ENCODE measurements at regions not wholly inside any gene's neighbourhood (a gene's known extent, or its start where the extent isn't known, plus 50 kb on each side); places are given as distances from the start of the nearest gene placed in this dataset.

DNA sequence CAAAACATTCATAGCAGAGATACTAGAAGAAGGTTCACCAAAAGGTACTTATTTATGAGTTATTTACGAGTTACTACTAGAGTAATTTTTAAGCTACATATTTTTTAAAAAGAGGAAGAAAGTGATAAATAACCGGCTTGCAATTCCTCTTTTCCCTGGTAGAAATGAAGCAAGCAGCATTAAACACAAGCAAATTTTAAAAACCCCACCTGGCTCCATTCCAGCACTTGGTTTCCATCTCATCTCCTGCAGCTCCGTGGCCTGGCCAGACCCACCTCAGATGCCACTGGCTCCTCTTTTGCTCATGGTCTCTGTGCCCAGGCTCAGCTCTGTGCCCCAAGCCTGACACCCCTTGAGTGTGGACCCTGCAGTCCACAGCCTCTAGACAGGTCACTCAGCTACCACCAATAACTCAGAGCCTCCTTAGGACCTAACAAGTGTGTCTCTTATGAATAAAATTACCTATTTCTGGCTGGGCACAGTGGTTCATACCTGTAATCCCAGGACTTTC, 479.5 kb downstream of the TNS3 start:
- no peaks in the 10 kb centered on the region for H3K9me3 ChIP-seq
- H3K27me3 ChIP-seq: no peaks in the 10 kb centered on the region
- intact Hi-C loops (cut with DNase I): no loop called here
- no peak overlapping the region for H3K4me3 ChIP-seq
- TF ChIP-seq POLR2AphosphoS5 (IDR thresholded peaks at IDR 0.05; ENCODE audit: insufficient read depth in 1 of 2, low read depth in 1 of 2): no peak
- no peak for TF ChIP-seq POLR2A (IDR thresholded peaks at IDR 0.05)
- TF ChIP-seq, protein P1, sequence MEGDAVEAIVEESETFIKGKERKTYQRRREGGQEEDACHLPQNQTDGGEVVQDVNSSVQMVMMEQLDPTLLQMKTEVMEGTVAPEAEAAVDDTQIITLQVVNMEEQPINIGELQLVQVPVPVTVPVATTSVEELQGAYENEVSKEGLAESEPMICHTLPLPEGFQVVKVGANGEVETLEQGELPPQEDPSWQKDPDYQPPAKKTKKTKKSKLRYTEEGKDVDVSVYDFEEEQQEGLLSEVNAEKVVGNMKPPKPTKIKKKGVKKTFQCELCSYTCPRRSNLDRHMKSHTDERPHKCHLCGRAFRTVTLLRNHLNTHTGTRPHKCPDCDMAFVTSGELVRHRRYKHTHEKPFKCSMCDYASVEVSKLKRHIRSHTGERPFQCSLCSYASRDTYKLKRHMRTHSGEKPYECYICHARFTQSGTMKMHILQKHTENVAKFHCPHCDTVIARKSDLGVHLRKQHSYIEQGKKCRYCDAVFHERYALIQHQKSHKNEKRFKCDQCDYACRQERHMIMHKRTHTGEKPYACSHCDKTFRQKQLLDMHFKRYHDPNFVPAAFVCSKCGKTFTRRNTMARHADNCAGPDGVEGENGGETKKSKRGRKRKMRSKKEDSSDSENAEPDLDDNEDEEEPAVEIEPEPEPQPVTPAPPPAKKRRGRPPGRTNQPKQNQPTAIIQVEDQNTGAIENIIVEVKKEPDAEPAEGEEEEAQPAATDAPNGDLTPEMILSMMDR (IDR thresholded peaks at IDR 0.05): no peak
- DNase-seq (ENCODE audit: extremely low spot score in 2 of 2): no peak
- no peaks in the 10 kb centered on the region for H3K4me1 ChIP-seq
- no peak overlapping the region for H3K27ac ChIP-seq
- H3K36me3 ChIP-seq: no peaks in the 10 kb centered on the region

DNA sequence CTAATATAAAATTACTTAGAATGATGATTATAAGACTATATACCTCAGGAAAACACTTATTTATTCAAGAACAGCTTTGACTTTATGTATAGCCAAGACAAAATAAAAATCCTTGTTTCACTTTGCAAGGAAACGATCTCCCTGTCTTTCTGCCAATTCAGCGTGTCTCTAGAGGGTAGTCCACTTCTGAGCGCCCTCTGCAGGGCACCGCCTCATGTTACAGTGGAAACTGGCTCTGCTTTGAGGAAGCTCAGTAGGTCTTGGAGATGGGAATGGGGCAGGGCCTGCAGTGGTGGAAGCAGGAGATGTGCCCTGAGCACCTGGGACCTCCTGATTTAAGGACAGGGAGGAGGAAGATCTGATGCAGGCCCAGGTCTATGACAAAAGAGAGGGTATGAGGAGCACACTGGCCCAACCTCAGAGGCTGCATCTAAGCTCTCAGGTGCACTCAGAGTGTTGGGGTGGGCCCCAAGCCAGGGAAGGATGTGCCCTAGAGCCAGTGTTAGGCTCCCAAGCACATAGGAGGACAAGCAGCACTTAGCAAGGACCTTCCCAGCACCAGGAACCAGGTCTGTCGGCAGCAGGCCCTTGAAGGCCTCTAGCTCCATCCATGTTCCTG, 481.0 kb downstream of the TNS3 start:
- no peak overlapping the region for H3K4me3 ChIP-seq
- no peaks in the 10 kb centered on the region for H3K36me3 ChIP-seq
- no peak for TF ChIP-seq POLR2A (IDR thresholded peaks at IDR 0.05)
- TF ChIP-seq POLR2AphosphoS5 (IDR thresholded peaks at IDR 0.05; ENCODE audit: insufficient read depth in 1 of 2, low read depth in 1 of 2): no peak
- TF ChIP-seq, protein P1 (IDR thresholded peaks at IDR 0.05): peak in 1 of 3 experiments; percentile 16
- no peak for DNase-seq (ENCODE audit: extremely low spot score in 2 of 2)
- H3K27ac ChIP-seq: no peak overlapping the region
- H3K27me3 ChIP-seq: no peaks in the 10 kb centered on the region
- intact Hi-C loops (cut with DNase I): no loop called here
- no peaks in the 10 kb centered on the region for H3K9me3 ChIP-seq
- no peaks in the 10 kb centered on the region for H3K4me1 ChIP-seq

DNA sequence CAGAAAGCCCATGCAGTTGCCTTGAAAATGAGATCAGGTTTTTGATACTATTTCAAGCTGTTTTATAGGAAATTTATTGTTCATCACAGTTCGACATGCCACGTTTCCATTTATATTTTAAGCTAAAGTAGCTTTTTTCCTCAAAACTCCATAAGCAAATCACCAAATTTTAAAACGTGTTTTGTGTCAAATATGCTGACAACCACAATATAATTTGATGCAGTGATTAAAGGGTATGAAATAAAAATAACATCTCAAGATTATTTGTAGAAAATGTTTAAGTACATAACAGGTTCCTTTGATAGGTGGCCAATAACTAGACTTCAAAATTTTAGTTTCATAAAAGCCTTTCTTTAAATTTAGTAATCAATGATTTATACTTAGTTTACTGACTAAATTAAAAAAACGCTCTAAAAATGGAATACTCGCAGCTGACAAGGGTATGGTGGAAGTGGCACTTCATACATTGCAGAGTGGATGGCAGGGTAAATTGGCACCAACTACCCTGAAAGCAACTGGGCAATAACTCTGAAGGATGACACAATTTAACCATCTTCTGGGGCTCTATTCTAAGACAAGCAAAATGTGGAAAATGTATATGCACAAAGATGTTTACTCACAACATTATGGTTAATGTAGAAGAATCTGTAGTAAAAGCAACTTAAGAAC, 481.6 kb downstream of the TNS3 start:
- Histone ChIP-seq H3K36me3 (no peaks in the 10 kb centered on the region), H3K4me3 (no peak overlapping the region), H3K9me3 (no peaks in the 10 kb centered on the region), H3K27ac (no peak overlapping the region), H3K4me1 (no peaks in the 10 kb centered on the region), H3K27me3 (no peaks in the 10 kb centered on the region)
- TF ChIP-seq POLR2A (IDR thresholded peaks at IDR 0.05) (no peak), POLR2AphosphoS5 (IDR thresholded peaks at IDR 0.05; ENCODE audit: insufficient read depth in 1 of 2, low read depth in 1 of 2) (no peak)
- TF ChIP-seq, protein P1 (IDR thresholded peaks at IDR 0.05): no peak
- DNase-seq (ENCODE audit: extremely low spot score in 2 of 2): no peak
- intact Hi-C loops (cut with DNase I): no loop called here

DNA sequence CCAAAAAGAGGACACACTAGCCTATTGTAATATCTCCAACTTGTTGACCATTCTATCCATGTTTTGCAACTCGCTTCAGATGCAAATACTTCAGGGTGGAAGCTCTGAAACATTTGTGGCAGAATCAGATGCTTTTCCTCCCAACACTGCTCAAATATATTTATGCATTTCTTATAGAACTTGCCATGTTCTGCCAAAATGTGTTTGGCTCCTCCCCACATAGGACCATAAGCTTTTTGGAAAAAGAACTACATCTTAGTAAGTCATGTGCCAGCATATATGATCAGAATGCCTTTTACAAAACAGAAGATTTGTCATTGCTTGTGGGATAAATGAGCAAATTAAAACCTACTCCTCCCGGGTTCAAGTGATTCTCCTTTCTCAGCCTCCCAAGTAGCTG, 484.5 kb downstream of the TNS3 start:
- H3K27me3 ChIP-seq: no peaks in the 10 kb centered on the region
- no peak overlapping the region for H3K27ac ChIP-seq
- no peaks in the 10 kb centered on the region for H3K4me1 ChIP-seq
- intact Hi-C loops (cut with DNase I): no loop called here
- TF ChIP-seq POLR2AphosphoS5 (IDR thresholded peaks at IDR 0.05; ENCODE audit: insufficient read depth in 1 of 2, low read depth in 1 of 2) (no peak), POLR2A (IDR thresholded peaks at IDR 0.05) (no peak)
- TF ChIP-seq, protein P1 (IDR thresholded peaks at IDR 0.05): no peak
- DNase-seq (ENCODE audit: extremely low spot score in 2 of 2): no peak
- no peaks in the 10 kb centered on the region for H3K9me3 ChIP-seq
- H3K4me3 ChIP-seq: no peak overlapping the region
- H3K36me3 ChIP-seq: no peaks in the 10 kb centered on the region

DNA sequence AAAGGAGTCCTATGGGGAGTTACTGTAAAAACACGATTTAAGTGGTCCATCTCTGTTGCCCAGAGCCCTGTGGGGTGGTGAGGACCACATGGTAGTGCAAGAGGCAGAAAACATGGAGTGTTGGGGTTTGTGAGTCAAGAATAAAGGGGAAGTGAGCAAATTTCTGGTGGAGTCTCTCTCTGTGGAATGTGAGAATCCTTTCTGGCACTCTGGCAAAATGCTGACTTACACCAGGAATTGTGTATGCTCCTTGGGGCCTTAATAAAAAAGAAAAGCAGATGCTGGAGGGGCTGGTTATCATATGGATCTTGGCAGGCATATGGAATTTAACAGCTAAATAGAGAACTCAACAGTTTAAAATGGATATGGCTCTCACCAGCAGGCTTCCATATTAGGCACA, 486.0 kb downstream of the TNS3 start:
- Histone ChIP-seq H3K4me3 (no peak overlapping the region), H3K27me3 (no peaks in the 10 kb centered on the region), H3K27ac (no peak overlapping the region), H3K9me3 (no peaks in the 10 kb centered on the region), H3K4me1 (no peaks in the 10 kb centered on the region), H3K36me3 (no peaks in the 10 kb centered on the region)
- DNase-seq (ENCODE audit: extremely low spot score in 2 of 2): no peak
- TF ChIP-seq POLR2AphosphoS5 (IDR thresholded peaks at IDR 0.05; ENCODE audit: insufficient read depth in 1 of 2, low read depth in 1 of 2): no peak
- no peak for TF ChIP-seq POLR2A (IDR thresholded peaks at IDR 0.05)
- TF ChIP-seq, protein P1 (IDR thresholded peaks at IDR 0.05): no peak
- intact Hi-C loops (cut with DNase I): no loop called here
